Prostate gland (tissue), 2 donors: ENCODE measurements at regions not wholly inside any gene's neighbourhood (a gene's known extent, or its start where the extent isn't known, plus 50 kb on each side); places are given as distances from the start of the nearest gene placed in this dataset.

Source experiments
- DNase-seq: peaks from one replicate; pipeline ENCODE4 v3.0.0-alpha.2; 2019; ENCODE audit warnings: low spot score
- H3K27ac ChIP-seq, 2 donors: fragments of 200-600 bp; sonication (generic); 2 replicates each; pipeline ENCODE4 v1.5.1; 2017 to 2019
- H3K27me3 ChIP-seq: fragments of 200-600 bp; sonication (generic); replicated peaks from 2 replicates; pipeline ENCODE4 v1.5.1; 2019; ENCODE audit not compliant: insufficient read depth
- H3K36me3 ChIP-seq, 2 donors: fragments of 200-600 bp; sonication (generic); 1 replicate in 1 of 2; 2 replicates in 1 of 2; pipeline versions ENCODE4 v1.5.1 to v1.8.1; 2017 to 2019
- H3K4me1 ChIP-seq: fragments of 200-600 bp; sonication (generic); replicated peaks from 2 replicates; pipeline ENCODE4 v1.5.1; 2019
- H3K4me3 ChIP-seq, 2 donors: fragments of 200-600 bp; sonication (generic); 2 replicates each; pipeline ENCODE4 v1.5.1; 2017 to 2019
- H3K9me3 ChIP-seq: fragments of 200-600 bp; sonication (generic); 2 replicates; pipeline ENCODE4 v1.5.1; 2017
- CTCF ChIP-seq, 4 experiments: fragments of 200-600 bp in 2 of 4; fragments of 450-650 bp in 2 of 4; sonication (generic) in 2 of 4; IDR thresholded peaks; 1 replicate in 3 of 4; 2 replicates in 1 of 4; pipeline ENCODE4 v1.5.1; 2016 to 2019; ENCODE audit warnings: antibody characterized with exemption in 4 of 4, mild to moderate bottlenecking in 2 of 4, moderate library complexity in 2 of 4
- POLR2A ChIP-seq: fragments of 450-650 bp; IDR thresholded peaks from one replicate; pipeline ENCODE4 v1.6.1; 2016; ENCODE audit warnings: antibody characterized with exemption, mild to moderate bottlenecking
- POLR2AphosphoS5 ChIP-seq: sonication (generic); formaldehyde crosslinking; IDR thresholded peaks from one replicate; pipeline ENCODE4 v1.6.1; 2017; ENCODE audit warnings: antibody characterized with exemption
- WGBS: methylation state at CpG from one replicate; pipeline ENCODE4 v1.1.5; 2018; 5-methylcytosine and 5-hydroxymethylcytosine counted together
- intact Hi-C: fragments of 100-400 bp; cut with DNase I; formaldehyde crosslinking; loops from one replicate; pipeline ENCODE4 v1.14.2; 2022

- H3K4me1 ChIP-seq: peaks cover under 1% of the 10 kb centered on the region
- no peaks in the 10 kb centered on the region for H3K36me3 ChIP-seq
- intact Hi-C loops: no loop called here
- no peak overlapping the region for H3K27ac ChIP-seq
- no peaks in the 10 kb centered on the region for H3K9me3 ChIP-seq
- DNase-seq: no peak
- WGBS: 77% methylated on average over 5 of the region's 5 CpGs
- H3K4me3 ChIP-seq: no peak overlapping the region
- no peaks in the 10 kb centered on the region for H3K27me3 ChIP-seq
- TF ChIP-seq CTCF (IDR thresholded peaks at IDR 0.05): no peak
- TF ChIP-seq POLR2AphosphoS5: no peak
- TF ChIP-seq POLR2A: no peak
Measured at GRCh38 chr15:100824211-100824610, 55.4 kb upstream of the ALDH1A3 start.

GRCh38 chr15:100829457-100829856 is 50.2 kb upstream of the ALDH1A3 start:
- TF ChIP-seq POLR2AphosphoS5 (peak; percentile 24), POLR2A (no peak)
- H3K9me3 ChIP-seq: no peaks in the 10 kb centered on the region
- DNase-seq: no peak
- H3K27me3 ChIP-seq: no peaks in the 10 kb centered on the region
- no peaks in the 10 kb centered on the region for H3K36me3 ChIP-seq
- H3K27ac ChIP-seq: no peak overlapping the region
- H3K4me3 ChIP-seq: no peak overlapping the region
- H3K4me1 ChIP-seq: no peaks in the 10 kb centered on the region
- intact Hi-C loops: no loop called here
- WGBS: 25% methylated on average over 1 of the region's 1 CpG
